HCT116 (cell line): ENCODE measurements at regions not wholly inside any gene's neighbourhood (a gene's known extent, or its start where the extent isn't known, plus 50 kb on each side); places are given as distances from the start of the nearest gene placed in this dataset.

Experiments used
- ATAC-seq: fragments of 200-7000 bp; cut with Tn5 transposase; 2 replicates; pipeline ENCODE4 v1.9.1; 2020; ENCODE audit warnings: mild to moderate bottlenecking, moderate library complexity
- BruUV-seq: library from RNA; stranded (reverse); fragments of 400-500 nt; replicated peaks from 2 replicates; lab custom pipeline; 2021; lab: Mats Ljungman, UMichigan
- CTCF ChIA-PET: fragments of 300-600 bp; sonication (Branson Sonifier 250); formaldehyde crosslinking; loops from one replicate; lab custom pipeline; 2021; ENCODE audit warnings: antibody characterized with exemption; lab: Charles Lee
- POLR2A ChIA-PET: fragments of 300-600, 350-600 bp; sonication (Branson Sonifier 250); formaldehyde crosslinking; loops from one replicate; lab custom pipeline; 2021; ENCODE audit warnings: antibody characterized with exemption; lab: Charles Lee
- RAD21 ChIA-PET, 2 experiments: fragments of 300-600 bp; sonication (Branson Sonifier 250); formaldehyde crosslinking; loops; one replicate each; lab custom pipeline; 2023; ENCODE audit warnings: low total read pairs in 2 of 2; ENCODE audit not compliant: uncharacterized antibody in 2 of 2, unreplicated experiment in 2 of 2, low non-redundant PET in 1 of 2; lab: Charles Lee
- DNase-seq: peaks from one replicate; pipeline ENCODE4 v3.0.0-alpha.2; 2010; ENCODE audit warnings: low read depth, low spot score
- H2AFZ ChIP-seq: fragments of 200-600 bp; shearing (Covaris generic), sonication (generic); 2 replicates; pipeline ENCODE4 v1.6.1; 2017; ENCODE audit warnings: low read depth, mixed run types, mixed read lengths, antibody characterized with exemption, low read length; ENCODE audit not compliant: poor library complexity, severe bottlenecking
- H3K27ac ChIP-seq: 2 replicates; pipeline ENCODE4 v1.5.1; 2012; ENCODE audit warnings: low read depth, low read length
- H3K27me3 ChIP-seq: fragments of 200-600 bp; sonication (generic); 2 replicates; pipeline ENCODE4 v1.6.1; 2016; ENCODE audit warnings: mixed run types, low read length, mixed read lengths; ENCODE audit not compliant: insufficient read depth
- H3K36me3 ChIP-seq, 2 experiments: fragments of 200-500 bp in 1 of 2; fragments of 200-600 bp in 1 of 2; sonication (Bioruptor generic) in 1 of 2; sonication (generic) in 1 of 2; 2 replicates each; pipeline versions ENCODE4 v1.5.1 to v1.6.1; 2014 to 2016; ENCODE audit warnings: low read length in 2 of 2, inconsistent platforms in 1 of 2, mixed read lengths in 1 of 2, mixed run types in 1 of 2; ENCODE audit not compliant: insufficient read depth in 2 of 2, control insufficient read depth in 1 of 2
- H3K4me1 ChIP-seq, 2 experiments: fragments of 200-600 bp in 1 of 2; sonication (generic) in 1 of 2; 2 replicates each; pipeline versions ENCODE4 v1.5.1 to v1.6.1; 2012 to 2017; ENCODE audit warnings: low read length in 2 of 2, inconsistent platforms in 1 of 2, mild to moderate bottlenecking in 1 of 2, mixed read lengths in 1 of 2, mixed run types in 1 of 2, moderate library complexity in 1 of 2; ENCODE audit not compliant: insufficient read depth in 2 of 2, control insufficient read depth in 1 of 2
- H3K4me2 ChIP-seq: fragments of 200-600 bp; sonication (generic); 2 replicates; pipeline ENCODE4 v1.6.1; 2017; ENCODE audit warnings: mixed run types, low read length, mixed read lengths
- H3K4me3 ChIP-seq, 2 experiments: fragments of 200-600 bp in 1 of 2; sonication (generic) in 1 of 2; replicated peaks in 1 of 2; 2 replicates each; pipeline ENCODE4 v1.5.1; 2011 to 2016; ENCODE audit warnings: low read length in 2 of 2, control low read depth in 1 of 2, low read depth in 1 of 2, mild to moderate bottlenecking in 1 of 2, mixed read lengths in 1 of 2, mixed run types in 1 of 2
- H3K79me2 ChIP-seq: fragments of 200-600 bp; sonication (generic); 2 replicates; pipeline ENCODE4 v1.6.1; 2017; ENCODE audit warnings: mild to moderate bottlenecking, mixed run types, low read length, moderate library complexity, mixed read lengths; ENCODE audit not compliant: insufficient read depth
- H3K9ac ChIP-seq: fragments of 200-600 bp; sonication (generic); 2 replicates; pipeline ENCODE4 v1.6.1; 2016; ENCODE audit warnings: low read length, mixed read lengths
- H3K9me2 ChIP-seq: fragments of 200-600 bp; sonication (generic), shearing (Covaris generic); 2 replicates; pipeline ENCODE4 v1.6.1; 2017; ENCODE audit warnings: mixed run types, mild to moderate bottlenecking, moderate library complexity; ENCODE audit not compliant: insufficient read depth
- H3K9me3 ChIP-seq, 2 experiments: fragments of 200-500 bp in 1 of 2; fragments of 200-600 bp in 1 of 2; sonication (Bioruptor generic) in 1 of 2; sonication (generic) in 1 of 2; 2 replicates each; pipeline ENCODE4 v1.6.1; 2014 to 2017; ENCODE audit warnings: low read length in 2 of 2, mixed read lengths in 2 of 2, inconsistent platforms in 1 of 2, low read depth in 1 of 2, mild to moderate bottlenecking in 1 of 2, mixed run types in 1 of 2, moderate library complexity in 1 of 2; ENCODE audit not compliant: control insufficient read depth in 1 of 2, insufficient read depth in 1 of 2
- H4K20me1 ChIP-seq: fragments of 200-600 bp; sonication (generic), shearing (Covaris generic); 2 replicates; pipeline ENCODE4 v1.6.1; 2017; ENCODE audit warnings: mixed run types, mild to moderate bottlenecking, moderate library complexity; ENCODE audit not compliant: insufficient read depth
- ATF3 ChIP-seq: IDR thresholded peaks from 2 replicates; pipeline ENCODE4 v1.6.1; 2012
- CBX3 ChIP-seq: IDR thresholded peaks from 2 replicates; pipeline ENCODE4 v1.6.1; 2012; ENCODE audit warnings: low read depth
- CEBPB ChIP-seq: IDR thresholded peaks from 2 replicates; pipeline ENCODE4 v1.6.1; 2012; ENCODE audit warnings: low read depth
- EGR1 ChIP-seq: IDR thresholded peaks from 2 replicates; pipeline ENCODE4 v1.6.1; 2012; ENCODE audit warnings: low read depth
- ELF1 ChIP-seq: IDR thresholded peaks from 2 replicates; pipeline ENCODE4 v1.6.1; 2012; ENCODE audit warnings: low read depth, borderline replicate concordance
- EZH2 ChIP-seq: fragments of 200-600 bp; sonication (generic); IDR thresholded peaks from 2 replicates; pipeline ENCODE4 v1.6.1; 2017; ENCODE audit warnings: antibody characterized with exemption, mixed run types
- EZH2phosphoT487 ChIP-seq: fragments of 200-600 bp; IDR thresholded peaks from 2 replicates; pipeline ENCODE4 v1.6.1; 2018; ENCODE audit warnings: antibody characterized with exemption, borderline replicate concordance
- JUND ChIP-seq: IDR thresholded peaks from 2 replicates; pipeline ENCODE4 v1.6.1; 2012
- POLR2A ChIP-seq: IDR thresholded peaks from 2 replicates; pipeline ENCODE4 v1.7.0; 2011; ENCODE audit warnings: borderline replicate concordance; ENCODE audit not compliant: insufficient read depth, insufficient read length; ENCODE audit errors: extremely low read depth
- RAD21 ChIP-seq: IDR thresholded peaks from 2 replicates; pipeline ENCODE4 v1.6.1; 2012; ENCODE audit warnings: low read depth, mild to moderate bottlenecking
- SIN3A ChIP-seq: IDR thresholded peaks from 2 replicates; pipeline ENCODE4 v1.6.1; 2012; ENCODE audit warnings: low read depth
- SP1 ChIP-seq: IDR thresholded peaks from 2 replicates; pipeline ENCODE4 v1.6.1; 2012; ENCODE audit warnings: low read depth
- SRF ChIP-seq: IDR thresholded peaks from 2 replicates; pipeline ENCODE4 v1.6.1; 2012; ENCODE audit warnings: low read depth
- TCF7L2 ChIP-seq: IDR thresholded peaks from 2 replicates; pipeline ENCODE4 v1.7.0; 2011; ENCODE audit warnings: borderline replicate concordance, inconsistent platforms; ENCODE audit not compliant: insufficient read depth, insufficient read length; ENCODE audit errors: extremely low read depth
- ZBTB33 ChIP-seq: IDR thresholded peaks from 2 replicates; pipeline ENCODE4 v1.6.1; 2011; ENCODE audit warnings: mild to moderate bottlenecking, low read length, moderate library complexity; ENCODE audit not compliant: insufficient replicate concordance; ENCODE audit errors: extremely low read depth
- intact Hi-C: fragments of 100-400 bp; cut with micrococcal nuclease; formaldehyde crosslinking; loops from 2 replicates; pipeline ENCODE4 v1.10.0; 2022
- TF ChIP-seq, protein P1 (sequence below): IDR thresholded peaks from 2 replicates; pipeline ENCODE4 v1.6.1; 2012; ENCODE audit warnings: low read depth
- TF ChIP-seq, protein P2 (sequence below), 3 experiments: fragments of 200-600 bp in 1 of 3; sonication (generic) in 1 of 3; IDR thresholded peaks in 2 of 3; conservative IDR thresholded peaks in 1 of 3; 2 replicates each; pipeline ENCODE4 v1.5.1; 2012 to 2017; ENCODE audit warnings: low read depth in 2 of 3, low read length in 2 of 3, antibody characterized with exemption in 1 of 3, borderline replicate concordance in 1 of 3, control low read depth in 1 of 3, mild to moderate bottlenecking in 1 of 3, mixed read lengths in 1 of 3, mixed run types in 1 of 3, moderate library complexity in 1 of 3; ENCODE audit not compliant: insufficient read depth in 1 of 3

DNA sequence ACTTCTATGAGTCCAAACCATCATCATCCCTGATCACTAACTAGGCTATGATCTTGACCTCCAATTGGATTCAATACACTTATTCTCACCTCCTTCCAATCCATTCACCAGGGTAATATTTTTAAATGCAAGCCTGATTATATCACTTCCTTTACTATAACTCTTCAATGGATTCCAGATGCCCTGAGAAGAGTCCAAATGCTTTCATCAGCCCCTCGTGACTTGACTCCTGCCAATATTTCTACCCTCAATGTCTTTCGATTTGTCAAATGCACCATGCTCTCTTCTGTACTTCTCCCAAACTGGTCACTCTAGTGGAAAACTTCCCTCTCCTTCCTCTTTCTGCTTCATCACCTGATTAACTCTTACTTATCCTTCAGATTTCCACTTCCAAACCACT is 70.8 kb downstream of the CD164 start:
- POLR2A ChIA-PET = no interaction called here
- Histone ChIP-seq H3K4me2 (no peak overlapping the region), H3K4me1 (peaks cover 0 to 4% of the 10 kb centered on the region in 2 experiments; a peak in 1 of 4 replicates), H3K27me3 (no peaks in the 10 kb centered on the region), H3K36me3 (no peaks in the 10 kb centered on the region), H3K9ac (no peak overlapping the region), H3K9me2 (no peaks in the 10 kb centered on the region), H2AFZ (no peak overlapping the region), H4K20me1 (no peaks in the 10 kb centered on the region), H3K9me3 (no peaks in the 10 kb centered on the region), H3K4me3 (no peak overlapping the region), H3K27ac (no peak overlapping the region), H3K79me2 (no peaks in the 10 kb centered on the region)
- no TSS peak for BruUV-seq
- DNase-seq = no peak
- TF ChIP-seq RAD21 (no peak), ATF3 (no peak), EGR1 (no peak), SIN3A (no peak), CEBPB (no peak), SP1 (no peak), ZBTB33 (no peak), JUND (no peak), CBX3 (no peak), EZH2 (no peak), POLR2A (no peak), ELF1 (no peak), EZH2phosphoT487 (no peak), SRF (no peak), TCF7L2 (no peak)
- TF ChIP-seq, protein P1, sequence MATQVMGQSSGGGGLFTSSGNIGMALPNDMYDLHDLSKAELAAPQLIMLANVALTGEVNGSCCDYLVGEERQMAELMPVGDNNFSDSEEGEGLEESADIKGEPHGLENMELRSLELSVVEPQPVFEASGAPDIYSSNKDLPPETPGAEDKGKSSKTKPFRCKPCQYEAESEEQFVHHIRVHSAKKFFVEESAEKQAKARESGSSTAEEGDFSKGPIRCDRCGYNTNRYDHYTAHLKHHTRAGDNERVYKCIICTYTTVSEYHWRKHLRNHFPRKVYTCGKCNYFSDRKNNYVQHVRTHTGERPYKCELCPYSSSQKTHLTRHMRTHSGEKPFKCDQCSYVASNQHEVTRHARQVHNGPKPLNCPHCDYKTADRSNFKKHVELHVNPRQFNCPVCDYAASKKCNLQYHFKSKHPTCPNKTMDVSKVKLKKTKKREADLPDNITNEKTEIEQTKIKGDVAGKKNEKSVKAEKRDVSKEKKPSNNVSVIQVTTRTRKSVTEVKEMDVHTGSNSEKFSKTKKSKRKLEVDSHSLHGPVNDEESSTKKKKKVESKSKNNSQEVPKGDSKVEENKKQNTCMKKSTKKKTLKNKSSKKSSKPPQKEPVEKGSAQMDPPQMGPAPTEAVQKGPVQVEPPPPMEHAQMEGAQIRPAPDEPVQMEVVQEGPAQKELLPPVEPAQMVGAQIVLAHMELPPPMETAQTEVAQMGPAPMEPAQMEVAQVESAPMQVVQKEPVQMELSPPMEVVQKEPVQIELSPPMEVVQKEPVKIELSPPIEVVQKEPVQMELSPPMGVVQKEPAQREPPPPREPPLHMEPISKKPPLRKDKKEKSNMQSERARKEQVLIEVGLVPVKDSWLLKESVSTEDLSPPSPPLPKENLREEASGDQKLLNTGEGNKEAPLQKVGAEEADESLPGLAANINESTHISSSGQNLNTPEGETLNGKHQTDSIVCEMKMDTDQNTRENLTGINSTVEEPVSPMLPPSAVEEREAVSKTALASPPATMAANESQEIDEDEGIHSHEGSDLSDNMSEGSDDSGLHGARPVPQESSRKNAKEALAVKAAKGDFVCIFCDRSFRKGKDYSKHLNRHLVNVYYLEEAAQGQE = no peak
- TF ChIP-seq, protein P2, sequence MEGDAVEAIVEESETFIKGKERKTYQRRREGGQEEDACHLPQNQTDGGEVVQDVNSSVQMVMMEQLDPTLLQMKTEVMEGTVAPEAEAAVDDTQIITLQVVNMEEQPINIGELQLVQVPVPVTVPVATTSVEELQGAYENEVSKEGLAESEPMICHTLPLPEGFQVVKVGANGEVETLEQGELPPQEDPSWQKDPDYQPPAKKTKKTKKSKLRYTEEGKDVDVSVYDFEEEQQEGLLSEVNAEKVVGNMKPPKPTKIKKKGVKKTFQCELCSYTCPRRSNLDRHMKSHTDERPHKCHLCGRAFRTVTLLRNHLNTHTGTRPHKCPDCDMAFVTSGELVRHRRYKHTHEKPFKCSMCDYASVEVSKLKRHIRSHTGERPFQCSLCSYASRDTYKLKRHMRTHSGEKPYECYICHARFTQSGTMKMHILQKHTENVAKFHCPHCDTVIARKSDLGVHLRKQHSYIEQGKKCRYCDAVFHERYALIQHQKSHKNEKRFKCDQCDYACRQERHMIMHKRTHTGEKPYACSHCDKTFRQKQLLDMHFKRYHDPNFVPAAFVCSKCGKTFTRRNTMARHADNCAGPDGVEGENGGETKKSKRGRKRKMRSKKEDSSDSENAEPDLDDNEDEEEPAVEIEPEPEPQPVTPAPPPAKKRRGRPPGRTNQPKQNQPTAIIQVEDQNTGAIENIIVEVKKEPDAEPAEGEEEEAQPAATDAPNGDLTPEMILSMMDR (IDR thresholded peaks at IDR 0.05 in 2 of 3, conservative IDR thresholded peaks at IDR 0.05 in 1 of 3; ENCODE audit: borderline replicate concordance in 1 of 3, insufficient read depth in 1 of 3, low read depth in 2 of 3, low read length in 2 of 3) = no peak
- CTCF ChIA-PET = no interaction called here
- RAD21 ChIA-PET = no interaction called here
- intact Hi-C loops = no loop called here
- ATAC-seq = no peak
